GM23248 (cell line): ENCODE measurements at regions not wholly inside any gene's neighbourhood (a gene's known extent, or its start where the extent isn't known, plus 50 kb on each side); places are given as distances from the start of the nearest gene placed in this dataset.
A peak's percentile ranks its signal among the peaks of the same experiment; 100 is the strongest.

Experiments used
- DNase-seq: peaks from one replicate; pipeline ENCODE4 v3.0.0-alpha.2; 2015
- H2AFZ ChIP-seq: fragments of 200-600 bp; sonication (generic); 2 replicates; pipeline ENCODE4 v1.6.1; 2016; ENCODE audit warnings: antibody characterized with exemption
- H3F3A ChIP-seq: fragments of 200-600 bp; sonication (generic); 2 replicates; pipeline ENCODE4 v1.6.1; 2016; ENCODE audit warnings: mild to moderate bottlenecking, antibody characterized with exemption, mixed run types; ENCODE audit not compliant: insufficient read depth
- H3K27ac ChIP-seq: fragments of 200-600 bp; sonication (generic); 2 replicates; pipeline ENCODE4 v1.5.1; 2016; ENCODE audit warnings: mild to moderate bottlenecking
- H3K27me3 ChIP-seq: fragments of 200-600 bp; sonication (generic); replicated peaks from 2 replicates; pipeline ENCODE4 v1.6.1; 2016; ENCODE audit warnings: mild to moderate bottlenecking; ENCODE audit not compliant: insufficient read depth
- H3K36me3 ChIP-seq: fragments of 200-600 bp; sonication (generic); 2 replicates; pipeline ENCODE4 v1.6.1; 2016; ENCODE audit warnings: low read depth, mild to moderate bottlenecking
- H3K4me1 ChIP-seq: fragments of 200-600 bp; sonication (generic); 2 replicates; pipeline ENCODE4 v1.6.1; 2016; ENCODE audit warnings: mild to moderate bottlenecking; ENCODE audit not compliant: insufficient read depth
- H3K4me2 ChIP-seq: fragments of 200-600 bp; sonication (generic); one replicate; pipeline ENCODE4 v1.6.1; 2016; ENCODE audit warnings: mild to moderate bottlenecking; ENCODE audit not compliant: unreplicated experiment
- H3K4me3 ChIP-seq: fragments of 200-600 bp; sonication (generic); 2 replicates; pipeline ENCODE4 v1.5.1; 2016; ENCODE audit warnings: mild to moderate bottlenecking
- H3K79me2 ChIP-seq: fragments of 200-600 bp; sonication (generic); 2 replicates; pipeline ENCODE4 v1.6.1; 2016; ENCODE audit warnings: mild to moderate bottlenecking; ENCODE audit not compliant: insufficient read depth
- H3K9ac ChIP-seq: fragments of 200-600 bp; sonication (generic); 2 replicates; pipeline ENCODE4 v1.6.1; 2016; ENCODE audit warnings: mild to moderate bottlenecking
- H3K9me2 ChIP-seq: fragments of 200-600 bp; sonication (generic); 2 replicates; pipeline ENCODE4 v1.6.1; 2016; ENCODE audit warnings: mixed run types, mild to moderate bottlenecking, moderate library complexity; ENCODE audit not compliant: insufficient read depth
- H3K9me3 ChIP-seq: fragments of 200-600 bp; sonication (generic); one replicate; pipeline ENCODE4 v1.6.1; 2017; ENCODE audit warnings: low read depth
- H4K20me1 ChIP-seq: fragments of 200-600 bp; sonication (generic); 2 replicates; pipeline ENCODE4 v1.6.0; 2016; ENCODE audit not compliant: insufficient read depth
- EZH2 ChIP-seq: fragments of 200-600 bp; sonication (generic); IDR thresholded peaks from 2 replicates; pipeline ENCODE4 v1.6.1; 2018; ENCODE audit warnings: antibody characterized with exemption, mild to moderate bottlenecking; ENCODE audit not compliant: insufficient read depth, poor library complexity, severe bottlenecking
- EZH2phosphoT487 ChIP-seq: fragments of 200-600 bp; sonication (generic); IDR thresholded peaks from 2 replicates; pipeline ENCODE4 v1.6.1; 2018; ENCODE audit warnings: antibody characterized with exemption, moderate library complexity, mild to moderate bottlenecking, low read depth; ENCODE audit not compliant: insufficient read depth
- WGBS, 2 experiments: methylation state at CpG; one replicate each; pipeline ENCODE4 v1.1.6; 2015 to 2017; ENCODE audit warnings: low lambda C conversion rate in 2 of 2, low coverage in 1 of 2; ENCODE audit errors: missing lambda C conversion rate in 2 of 2; 5-methylcytosine and 5-hydroxymethylcytosine counted together
- in situ Hi-C: fragments of 300-500 bp; cut with MboI; formaldehyde crosslinking; loops from 2 replicates; pipeline ENCODE4 v1.15.0; 2020

- Histone ChIP-seq H3K9me3 (no peaks in the 10 kb centered on the region), H3K36me3 (no peaks in the 10 kb centered on the region), H3K9me2 (no peaks in the 10 kb centered on the region), H4K20me1 (no peaks in the 10 kb centered on the region), H3K9ac (no peak overlapping the region), H3K4me2 (no peak overlapping the region), H2AFZ (no peak overlapping the region), H3K4me3 (no peak overlapping the region), H3K27me3 (0 out of 2 replicates have a peak, but pooled peaks cover 16% of the 10 kb centered on the region), H3K79me2 (no peaks in the 10 kb centered on the region), H3F3A (no peaks in the 10 kb centered on the region), H3K27ac (no peak overlapping the region), H3K4me1 (no peaks in the 10 kb centered on the region)
- DNase-seq, result peak; percentile 28
- TF ChIP-seq EZH2phosphoT487 (no peak), EZH2 (no peak)
- in situ Hi-C loops, result no loop called here
- WGBS, 2 experiments, result 19 to 20% methylated on average over 11 of the region's 11 CpGs
Measured at GRCh38 chr22:22710719-22711531, 66.5 kb downstream of the GGTLC2 start.

- Histone ChIP-seq H3F3A (no peaks in the 10 kb centered on the region), H3K9me3 (no peaks in the 10 kb centered on the region), H3K27ac (no peak overlapping the region), H3K9me2 (no peaks in the 10 kb centered on the region), H3K4me3 (no peak overlapping the region), H3K4me1 (no peaks in the 10 kb centered on the region), H3K9ac (no peak overlapping the region), H3K27me3 (0 out of 2 replicates have a peak, but pooled peaks cover 16% of the 10 kb centered on the region), H3K79me2 (no peaks in the 10 kb centered on the region), H4K20me1 (no peaks in the 10 kb centered on the region), H2AFZ (no peak overlapping the region), H3K4me2 (no peak overlapping the region), H3K36me3 (no peaks in the 10 kb centered on the region)
- DNase-seq, result no peak
- WGBS, 2 experiments, result 59 to 66% methylated on average over 5 of the region's 5 CpGs
- TF ChIP-seq EZH2phosphoT487, result no peak
- in situ Hi-C loops, result no loop called here
Measured at GRCh38 chr22:22711532-22711913, 67.1 kb downstream of the GGTLC2 start.

GRCh38 chr22:22712092-22712658, 67.8 kb downstream of the GGTLC2 start:
- Histone ChIP-seq H3F3A (no peaks in the 10 kb centered on the region), H3K9ac (no peak overlapping the region), H3K4me3 (no peak overlapping the region), H2AFZ (no peak overlapping the region), H3K36me3 (no peaks in the 10 kb centered on the region), H3K79me2 (no peaks in the 10 kb centered on the region), H3K9me3 (no peaks in the 10 kb centered on the region), H4K20me1 (no peaks in the 10 kb centered on the region), H3K27ac (no peak overlapping the region), H3K4me1 (no peaks in the 10 kb centered on the region), H3K9me2 (no peaks in the 10 kb centered on the region), H3K27me3 (0 out of 2 replicates have a peak, but pooled peaks cover 16% of the 10 kb centered on the region), H3K4me2 (no peak overlapping the region)
- TF ChIP-seq EZH2, result no peak
- in situ Hi-C loops, result no loop called here
- DNase-seq, result no peak
- WGBS, 2 experiments, result 53 to 57% methylated on average over 6 of the region's 6 CpGs

GRCh38 chr22:22712666-22713365, 68.4 kb downstream of the GGTLC2 start:
- no peak overlapping the region for H3K4me3 ChIP-seq
- no peaks in the 10 kb centered on the region for H3F3A ChIP-seq
- 0 out of 2 replicates have a peak, but pooled peaks cover 15% of the 10 kb centered on the region for H3K27me3 ChIP-seq
- TF ChIP-seq EZH2phosphoT487, result no peak
- TF ChIP-seq EZH2, result no peak
- no peak overlapping the region for H3K27ac ChIP-seq
- H3K79me2 ChIP-seq, result no peaks in the 10 kb centered on the region
- no peaks in the 10 kb centered on the region for H4K20me1 ChIP-seq
- H3K36me3 ChIP-seq, result no peaks in the 10 kb centered on the region
- WGBS, 2 experiments, result 48 to 52% methylated on average over 13 of the region's 13 CpGs
- no peak overlapping the region for H3K9ac ChIP-seq
- H3K9me3 ChIP-seq, result no peaks in the 10 kb centered on the region
- H3K9me2 ChIP-seq, result no peaks in the 10 kb centered on the region
- no peak overlapping the region for H3K4me2 ChIP-seq
- H2AFZ ChIP-seq, result no peak overlapping the region
- in situ Hi-C loops, result no loop called here
- H3K4me1 ChIP-seq, result no peaks in the 10 kb centered on the region
- no peak for DNase-seq
